ENCODE measurements at regions not wholly inside any gene's neighbourhood (a gene's known extent, or its start where the extent isn't known, plus 50 kb on each side); places are given as distances from the start of the nearest gene placed in this dataset.

GRCh38 chr1:60415696-60416095, 342.1 kb upstream of the C1orf87 start:
- no peaks in the 10 kb centered on the region for H3K36me3 ChIP-seq (replicated peaks; ENCODE audit: control insufficient read depth, insufficient read depth, low read length)
- no peaks in the 10 kb centered on the region for H3K27me3 ChIP-seq (ENCODE audit: control insufficient read depth, insufficient read depth, low read length)
- DNase-seq = no peak

GRCh38 chr1:60413091-60413490, 339.5 kb upstream of the C1orf87 start:
- no peak overlapping the region for H3K4me3 ChIP-seq (ENCODE audit: insufficient read depth, low read depth, low read length)
- no peaks in the 10 kb centered on the region for H3K36me3 ChIP-seq (replicated peaks; ENCODE audit: control insufficient read depth, insufficient read depth, low read length)
- DNase-seq = no peak
- no peaks in the 10 kb centered on the region; the same call in 1 of the 2 replicates for H3K27me3 ChIP-seq (ENCODE audit: control insufficient read depth, insufficient read depth, low read length)

More at GRCh38 chr1:60415696-60416095, 342.1 kb upstream of the C1orf87 start:
- H3K4me3 ChIP-seq (ENCODE audit: insufficient read depth, low read depth, low read length) = no peak overlapping the region

- no peak for DNase-seq
Observed at GRCh38 chr1:60411591-60411990, 338.0 kb upstream of the C1orf87 start.

GRCh38 chr1:60402816-60403215, 329.2 kb upstream of the C1orf87 start:
- H3K27me3 ChIP-seq (ENCODE audit: control insufficient read depth, insufficient read depth, low read length) = no peaks in the 10 kb centered on the region

More at GRCh38 chr1:60411591-60411990, 338.0 kb upstream of the C1orf87 start:
- Histone ChIP-seq H3K4me3 (ENCODE audit: insufficient read depth, low read depth, low read length) (no peak overlapping the region), H3K36me3 (replicated peaks; ENCODE audit: control insufficient read depth, insufficient read depth, low read length) (no peaks in the 10 kb centered on the region), H3K27me3 (ENCODE audit: control insufficient read depth, insufficient read depth, low read length) (no peaks in the 10 kb centered on the region; the same call in 1 of the 2 replicates)

GRCh38 chr1:60402216-60402615, 328.6 kb upstream of the C1orf87 start:
- DNase-seq = no peak
- H3K27me3 ChIP-seq (ENCODE audit: control insufficient read depth, insufficient read depth, low read length) = no peaks in the 10 kb centered on the region

More at GRCh38 chr1:60402816-60403215, 329.2 kb upstream of the C1orf87 start:
- H3K36me3 ChIP-seq (replicated peaks; ENCODE audit: control insufficient read depth, insufficient read depth, low read length) = no peaks in the 10 kb centered on the region
- DNase-seq = no peak
- no peak overlapping the region for H3K4me3 ChIP-seq (ENCODE audit: insufficient read depth, low read depth, low read length)

GRCh38 chr1:60394436-60394835, 320.9 kb upstream of the C1orf87 start:
- DNase-seq = no peak
- H3K36me3 ChIP-seq (replicated peaks; ENCODE audit: control insufficient read depth, insufficient read depth, low read length) = no peaks in the 10 kb centered on the region
- H3K27me3 ChIP-seq (ENCODE audit: control insufficient read depth, insufficient read depth, low read length) = no peaks in the 10 kb centered on the region
- no peak overlapping the region for H3K4me3 ChIP-seq (ENCODE audit: insufficient read depth, low read depth, low read length)

More at GRCh38 chr1:60402216-60402615, 328.6 kb upstream of the C1orf87 start:
- H3K36me3 ChIP-seq (replicated peaks; ENCODE audit: control insufficient read depth, insufficient read depth, low read length) = no peaks in the 10 kb centered on the region
- H3K4me3 ChIP-seq (ENCODE audit: insufficient read depth, low read depth, low read length) = no peak overlapping the region

GRCh38 chr1:60390593-60391282, 317.2 kb upstream of the C1orf87 start:
- Histone ChIP-seq H3K27me3 (ENCODE audit: control insufficient read depth, insufficient read depth, low read length) (no peaks in the 10 kb centered on the region), H3K4me3 (ENCODE audit: insufficient read depth, low read depth, low read length) (no peak overlapping the region), H3K36me3 (replicated peaks; ENCODE audit: control insufficient read depth, insufficient read depth, low read length) (no peaks in the 10 kb centered on the region)
- no peak for DNase-seq

GRCh38 chr1:60388092-60388987, 314.8 kb upstream of the C1orf87 start:
- no peak for DNase-seq
- Histone ChIP-seq H3K27me3 (ENCODE audit: control insufficient read depth, insufficient read depth, low read length) (no peaks in the 10 kb centered on the region), H3K4me3 (ENCODE audit: insufficient read depth, low read depth, low read length) (no peak overlapping the region), H3K36me3 (replicated peaks; ENCODE audit: control insufficient read depth, insufficient read depth, low read length) (no peaks in the 10 kb centered on the region)

GRCh38 chr1:60387175-60387574, 313.6 kb upstream of the C1orf87 start:
- Histone ChIP-seq H3K4me3 (ENCODE audit: insufficient read depth, low read depth, low read length) (no peak overlapping the region), H3K27me3 (ENCODE audit: control insufficient read depth, insufficient read depth, low read length) (no peaks in the 10 kb centered on the region), H3K36me3 (replicated peaks; ENCODE audit: control insufficient read depth, insufficient read depth, low read length) (no peaks in the 10 kb centered on the region)
- DNase-seq = no peak

GRCh38 chr1:60386249-60386648, 312.7 kb upstream of the C1orf87 start:
- no peak for DNase-seq

GRCh38 chr1:60376196-60376595, 302.6 kb upstream of the C1orf87 start:
- Histone ChIP-seq H3K4me3 (ENCODE audit: insufficient read depth, low read depth, low read length) (no peak overlapping the region), H3K36me3 (replicated peaks; ENCODE audit: control insufficient read depth, insufficient read depth, low read length) (no peaks in the 10 kb centered on the region), H3K27me3 (ENCODE audit: control insufficient read depth, insufficient read depth, low read length) (no peaks in the 10 kb centered on the region)
- no peak for DNase-seq

More at GRCh38 chr1:60386249-60386648, 312.7 kb upstream of the C1orf87 start:
- Histone ChIP-seq H3K4me3 (ENCODE audit: insufficient read depth, low read depth, low read length) (no peak overlapping the region), H3K27me3 (ENCODE audit: control insufficient read depth, insufficient read depth, low read length) (no peaks in the 10 kb centered on the region), H3K36me3 (replicated peaks; ENCODE audit: control insufficient read depth, insufficient read depth, low read length) (no peaks in the 10 kb centered on the region)

GRCh38 chr1:60374537-60374936, 301.0 kb upstream of the C1orf87 start:
- H3K36me3 ChIP-seq (replicated peaks; ENCODE audit: control insufficient read depth, insufficient read depth, low read length) = no peaks in the 10 kb centered on the region
- no peak overlapping the region for H3K4me3 ChIP-seq (ENCODE audit: insufficient read depth, low read depth, low read length)
- no peak for DNase-seq
- no peaks in the 10 kb centered on the region for H3K27me3 ChIP-seq (ENCODE audit: control insufficient read depth, insufficient read depth, low read length)

- Histone ChIP-seq H3K4me3 (ENCODE audit: insufficient read depth, low read depth, low read length) (no peak overlapping the region), H3K27me3 (ENCODE audit: control insufficient read depth, insufficient read depth, low read length) (no peaks in the 10 kb centered on the region), H3K36me3 (replicated peaks; ENCODE audit: control insufficient read depth, insufficient read depth, low read length) (no peaks in the 10 kb centered on the region)
- peak; percentile 1 for DNase-seq
Observed at GRCh38 chr1:60367532-60367931, 294.0 kb upstream of the C1orf87 start.

GRCh38 chr1:60359431-60359830, 285.9 kb upstream of the C1orf87 start:
- Histone ChIP-seq H3K27me3 (ENCODE audit: control insufficient read depth, insufficient read depth, low read length) (no peaks in the 10 kb centered on the region), H3K4me3 (ENCODE audit: insufficient read depth, low read depth, low read length) (no peak overlapping the region), H3K36me3 (replicated peaks; ENCODE audit: control insufficient read depth, insufficient read depth, low read length) (no peaks in the 10 kb centered on the region)
- no peak for DNase-seq

GRCh38 chr1:60350531-60350930, 277.0 kb upstream of the C1orf87 start:
- H3K36me3 ChIP-seq (replicated peaks; ENCODE audit: control insufficient read depth, insufficient read depth, low read length) = no peaks in the 10 kb centered on the region
- DNase-seq = no peak
- H3K27me3 ChIP-seq (ENCODE audit: control insufficient read depth, insufficient read depth, low read length) = no peaks in the 10 kb centered on the region
- no peak overlapping the region for H3K4me3 ChIP-seq (ENCODE audit: insufficient read depth, low read depth, low read length)

Data from H7 (cell line).